ENCODE measurements at regions not wholly inside any gene's neighbourhood (a gene's known extent, or its start where the extent isn't known, plus 50 kb on each side); places are given as distances from the start of the nearest gene placed in this dataset.

DNA sequence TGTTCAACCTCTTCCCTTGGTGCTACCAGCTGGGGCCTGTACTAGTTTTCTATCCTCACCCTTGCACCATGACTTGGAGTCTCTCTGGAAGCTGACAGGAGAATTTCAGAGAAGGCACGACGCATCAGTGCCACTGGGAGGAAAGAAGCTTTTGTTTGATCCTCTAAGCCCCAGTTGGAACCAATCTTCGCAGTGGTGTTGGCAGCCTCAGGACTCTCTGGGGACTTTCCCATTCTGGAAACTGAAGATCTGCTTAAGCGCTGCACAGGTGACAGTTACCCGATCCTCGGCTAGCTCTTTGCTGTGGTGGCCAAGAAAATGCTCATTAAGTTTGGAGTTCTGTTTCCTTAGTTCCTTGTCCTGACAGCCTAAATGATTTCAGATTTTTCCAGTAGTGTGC, 222.3 kb downstream of the RHOU start:
- ChIA-PET CTCF (no interaction called here), POLR2A (no interaction called here)
- Mint-ChIP-seq H3K4me3 (no peak overlapping the region), H3K27me3 (peaks cover 0 to 13% (median 0%) of the 10 kb centered on the region in 5 donors), H3K27ac (peak overlapping the region in 1 of 9 donors; percentile 18), H3K9me3 (peaks cover 0 to 2% (median 0%) of the 10 kb centered on the region in 11 donors), H3K4me1 (peaks cover 0 to 12% (median 7%) of the 10 kb centered on the region in 7 donors), H3K36me3 (no peaks in the 10 kb centered on the region)
- Histone ChIP-seq H3K36me3 (ENCODE audit: control insufficient read depth in 2 of 3, insufficient read depth in 3 of 3, low read length in 3 of 3) (no peaks in the 10 kb centered on the region), H3K4me3 (ENCODE audit: low read length) (no peak overlapping the region), H3K4me1 (ENCODE audit: control insufficient read depth in 2 of 2, insufficient read depth in 2 of 2, low read length in 2 of 2) (no peaks in the 10 kb centered on the region), H3K9me3 (ENCODE audit: control insufficient read depth in 2 of 3, low read length in 3 of 3) (no peaks in the 10 kb centered on the region), H3K27ac (ENCODE audit: low read depth, low read length) (no peak overlapping the region), H3K27me3 (ENCODE audit: control insufficient read depth in 2 of 2, insufficient read depth in 2 of 2, low read length in 2 of 2) (no peaks in the 10 kb centered on the region)
- ATAC-seq, result no peak
- no peak for DNase-seq
- intact Hi-C loops (cut with micrococcal nuclease), result no loop called here

- Mint-ChIP-seq H3K9me3 (peaks cover 0 to 2% (median 0%) of the 10 kb centered on the region in 11 donors), H3K4me1 (peaks cover 0 to 10% (median 7%) of the 10 kb centered on the region in 7 donors), H3K27me3 (peaks cover 0 to 16% (median 0%) of the 10 kb centered on the region in 5 donors), H3K4me3 (no peak overlapping the region), H3K27ac (peak overlapping the region in 1 of 9 donors; percentile 18), H3K36me3 (no peaks in the 10 kb centered on the region)
- no peak overlapping the region for H3K27ac ChIP-seq (ENCODE audit: low read depth, low read length)
- H3K27me3 ChIP-seq (ENCODE audit: control insufficient read depth in 2 of 2, insufficient read depth in 2 of 2, low read length in 2 of 2), result no peaks in the 10 kb centered on the region
- intact Hi-C loops (cut with micrococcal nuclease), result no loop called here
- no peaks in the 10 kb centered on the region for H3K4me1 ChIP-seq (ENCODE audit: control insufficient read depth in 2 of 2, insufficient read depth in 2 of 2, low read length in 2 of 2)
- DNase-seq (no peak), ATAC-seq (no peak)
- CTCF ChIA-PET, result no interaction called here
- POLR2A ChIA-PET, result no interaction called here
- H3K4me3 ChIP-seq (ENCODE audit: low read length), result no peak overlapping the region
- no peaks in the 10 kb centered on the region for H3K9me3 ChIP-seq (ENCODE audit: control insufficient read depth in 2 of 3, low read length in 3 of 3)
- H3K36me3 ChIP-seq (ENCODE audit: control insufficient read depth in 2 of 3, insufficient read depth in 3 of 3, low read length in 3 of 3), result no peaks in the 10 kb centered on the region
These were observed 222.8 kb downstream of the RHOU start for GRCh38 chr1:228958121-228958520.

DNA sequence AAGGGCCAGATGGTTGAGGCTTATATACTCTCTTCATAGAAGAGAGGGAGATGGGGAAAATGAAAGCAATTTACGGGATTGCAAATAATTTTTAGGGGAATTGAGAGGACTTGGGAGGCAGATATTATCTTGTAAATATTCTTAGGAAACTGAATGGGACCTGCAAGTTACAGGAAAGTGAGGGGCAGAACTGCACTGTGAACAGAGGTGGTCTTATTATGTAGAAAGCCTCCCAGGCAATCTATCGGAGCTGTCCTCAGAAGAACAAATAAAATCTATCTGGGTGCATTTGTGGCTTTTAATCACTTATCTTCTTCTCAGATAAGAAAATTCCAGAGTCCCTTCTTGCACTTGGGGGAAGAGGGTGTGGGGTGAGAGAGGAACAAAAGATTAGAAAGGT, 223.5 kb downstream of the RHOU start:
- no peak overlapping the region for H3K4me3 ChIP-seq (ENCODE audit: low read length)
- no peak overlapping the region for H3K27ac ChIP-seq (ENCODE audit: low read depth, low read length)
- DNase-seq, result no peak
- no peaks in the 10 kb centered on the region for H3K4me1 ChIP-seq (ENCODE audit: control insufficient read depth in 2 of 2, insufficient read depth in 2 of 2, low read length in 2 of 2)
- H3K27me3 Mint-ChIP-seq, result peaks cover 0 to 19% (median 0%) of the 10 kb centered on the region in 5 donors
- peaks cover 0 to 9% (median 5%) of the 10 kb centered on the region in 7 donors for H3K4me1 Mint-ChIP-seq
- ATAC-seq, result no peak
- ChIA-PET CTCF (no interaction called here), POLR2A (no interaction called here)
- H3K9me3 ChIP-seq (ENCODE audit: control insufficient read depth in 2 of 3, low read length in 3 of 3), result no peaks in the 10 kb centered on the region
- H3K36me3 ChIP-seq (ENCODE audit: control insufficient read depth in 2 of 3, insufficient read depth in 3 of 3, low read length in 3 of 3), result no peaks in the 10 kb centered on the region
- no peak overlapping the region for H3K27ac Mint-ChIP-seq
- intact Hi-C loops (cut with micrococcal nuclease), result no loop called here
- no peaks in the 10 kb centered on the region for H3K27me3 ChIP-seq (ENCODE audit: control insufficient read depth in 2 of 2, insufficient read depth in 2 of 2, low read length in 2 of 2)
- no peak overlapping the region for H3K4me3 Mint-ChIP-seq
- no peaks in the 10 kb centered on the region for H3K36me3 Mint-ChIP-seq
- H3K9me3 Mint-ChIP-seq, result peaks cover 0 to 2% (median 0%) of the 10 kb centered on the region in 11 donors

DNA sequence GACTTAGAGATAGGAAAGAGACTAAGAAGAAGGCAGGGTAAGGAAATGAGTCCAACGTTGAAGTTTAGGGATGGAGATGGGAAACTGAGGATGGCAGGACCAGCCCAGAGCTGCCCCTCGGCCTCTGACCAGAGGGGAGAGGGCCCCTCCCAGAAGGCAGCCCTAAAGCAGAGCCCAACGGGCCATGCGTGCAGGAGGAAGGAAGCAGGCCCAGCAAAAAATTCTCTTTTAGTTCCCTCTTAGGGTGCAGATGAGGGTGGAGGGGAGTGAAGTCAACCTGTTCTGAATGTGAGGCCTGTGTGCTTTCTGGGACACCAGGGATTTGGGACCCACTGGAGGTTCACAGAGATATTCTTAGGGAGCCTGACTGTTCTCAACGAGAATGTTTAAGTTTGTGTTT, 225.4 kb downstream of the RHOU start:
- Mint-ChIP-seq H3K9me3 (peaks cover 0 to 2% (median 0%) of the 10 kb centered on the region in 11 donors), H3K36me3 (no peaks in the 10 kb centered on the region), H3K27ac (peak overlapping the region in 1 of 9 donors; percentile 9), H3K4me3 (no peak overlapping the region), H3K4me1 (no peaks in the 10 kb centered on the region), H3K27me3 (peaks cover 0 to 22% (median 0%) of the 10 kb centered on the region in 5 donors)
- CTCF ChIA-PET, result no interaction called here
- H3K27ac ChIP-seq (ENCODE audit: low read depth, low read length), result no peak overlapping the region
- ATAC-seq, result no peak
- no peaks in the 10 kb centered on the region for H3K27me3 ChIP-seq (ENCODE audit: control insufficient read depth in 2 of 2, insufficient read depth in 2 of 2, low read length in 2 of 2)
- H3K9me3 ChIP-seq (ENCODE audit: control insufficient read depth in 2 of 3, low read length in 3 of 3), result no peaks in the 10 kb centered on the region
- DNase-seq, result no peak
- no peaks in the 10 kb centered on the region for H3K4me1 ChIP-seq (ENCODE audit: control insufficient read depth in 2 of 2, insufficient read depth in 2 of 2, low read length in 2 of 2)
- H3K4me3 ChIP-seq (ENCODE audit: low read length), result no peak overlapping the region
- intact Hi-C loops (cut with micrococcal nuclease), result no loop called here
- POLR2A ChIA-PET, result no interaction called here
- no peaks in the 10 kb centered on the region for H3K36me3 ChIP-seq (ENCODE audit: control insufficient read depth in 2 of 3, insufficient read depth in 3 of 3, low read length in 3 of 3)

DNA sequence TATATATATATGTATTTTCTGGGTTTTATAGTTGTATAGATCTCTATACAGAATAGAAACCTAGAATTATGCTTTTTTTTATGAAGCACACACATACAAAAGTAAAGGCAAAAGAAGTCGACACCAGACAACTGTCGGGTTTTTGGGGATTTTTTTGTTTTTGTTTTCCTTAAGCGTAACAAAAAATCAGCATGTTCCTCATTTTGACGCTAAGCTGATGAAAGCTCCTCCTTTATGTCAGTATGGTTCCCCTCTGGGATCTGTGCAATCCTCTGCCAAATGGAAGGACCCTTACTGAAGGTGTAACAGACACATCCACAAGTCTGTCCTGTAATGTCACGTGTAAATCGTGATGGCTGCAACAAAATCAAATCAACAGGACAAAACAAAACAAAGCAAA, 226.2 kb downstream of the RHOU start:
- no peak for ATAC-seq
- no peak overlapping the region for H3K4me3 Mint-ChIP-seq
- CTCF ChIA-PET, result no interaction called here

GRCh38 chr1:228963795-228964177, 228.5 kb downstream of the RHOU start:
- no peak overlapping the region for H3K4me3 ChIP-seq (ENCODE audit: low read length)
- H3K36me3 ChIP-seq (ENCODE audit: control insufficient read depth in 2 of 3, insufficient read depth in 3 of 3, low read length in 3 of 3), result no peaks in the 10 kb centered on the region
- CTCF ChIA-PET, result no interaction called here
- Mint-ChIP-seq H3K4me1 (no peaks in the 10 kb centered on the region), H3K27ac (no peak overlapping the region), H3K27me3 (peaks cover 0 to 23% (median 0%) of the 10 kb centered on the region in 5 donors), H3K9me3 (peaks cover 0 to 2% (median 0%) of the 10 kb centered on the region in 11 donors), H3K4me3 (no peak overlapping the region), H3K36me3 (no peaks in the 10 kb centered on the region)
- no peak for ATAC-seq
- intact Hi-C loops (cut with micrococcal nuclease), result no loop called here
- H3K27me3 ChIP-seq (ENCODE audit: control insufficient read depth in 2 of 2, insufficient read depth in 2 of 2, low read length in 2 of 2), result no peaks in the 10 kb centered on the region
- no peak overlapping the region for H3K27ac ChIP-seq (ENCODE audit: low read depth, low read length)
- POLR2A ChIA-PET, result no interaction called here
- H3K9me3 ChIP-seq (ENCODE audit: control insufficient read depth in 2 of 3, low read length in 3 of 3), result no peaks in the 10 kb centered on the region
- H3K4me1 ChIP-seq (ENCODE audit: control insufficient read depth in 2 of 2, insufficient read depth in 2 of 2, low read length in 2 of 2), result no peaks in the 10 kb centered on the region
- DNase-seq, result no peak

More for the DNA sequence above, 226.2 kb downstream of the RHOU start:
- H3K36me3 ChIP-seq (ENCODE audit: control insufficient read depth in 2 of 3, insufficient read depth in 3 of 3, low read length in 3 of 3), result no peaks in the 10 kb centered on the region
- Mint-ChIP-seq H3K4me1 (no peaks in the 10 kb centered on the region), H3K27me3 (peaks cover 0 to 21% (median 0%) of the 10 kb centered on the region in 5 donors), H3K36me3 (no peaks in the 10 kb centered on the region), H3K9me3 (peaks cover 0 to 2% (median 0%) of the 10 kb centered on the region in 11 donors), H3K27ac (no peak overlapping the region)
- no peaks in the 10 kb centered on the region for H3K9me3 ChIP-seq (ENCODE audit: control insufficient read depth in 2 of 3, low read length in 3 of 3)
- intact Hi-C loops (cut with micrococcal nuclease), result no loop called here
- H3K27ac ChIP-seq (ENCODE audit: low read depth, low read length), result no peak overlapping the region
- H3K4me3 ChIP-seq (ENCODE audit: low read length), result no peak overlapping the region
- POLR2A ChIA-PET, result no interaction called here
- no peaks in the 10 kb centered on the region for H3K27me3 ChIP-seq (ENCODE audit: control insufficient read depth in 2 of 2, insufficient read depth in 2 of 2, low read length in 2 of 2)
- H3K4me1 ChIP-seq (ENCODE audit: control insufficient read depth in 2 of 2, insufficient read depth in 2 of 2, low read length in 2 of 2), result no peaks in the 10 kb centered on the region
- no peak for DNase-seq

GRCh38 chr1:228964178-228965089, 229.2 kb downstream of the RHOU start:
- ATAC-seq, result no peak
- Histone ChIP-seq H3K4me1 (ENCODE audit: control insufficient read depth in 2 of 2, insufficient read depth in 2 of 2, low read length in 2 of 2) (no peaks in the 10 kb centered on the region), H3K9me3 (ENCODE audit: control insufficient read depth in 2 of 3, low read length in 3 of 3) (no peaks in the 10 kb centered on the region), H3K36me3 (ENCODE audit: control insufficient read depth in 2 of 3, insufficient read depth in 3 of 3, low read length in 3 of 3) (no peaks in the 10 kb centered on the region), H3K4me3 (ENCODE audit: low read length) (no peak overlapping the region), H3K27ac (ENCODE audit: low read depth, low read length) (no peak overlapping the region), H3K27me3 (ENCODE audit: control insufficient read depth in 2 of 2, insufficient read depth in 2 of 2, low read length in 2 of 2) (no peaks in the 10 kb centered on the region)
- no peak for DNase-seq
- ChIA-PET POLR2A (no interaction called here), CTCF (interaction anchor here (0.5 kb wide), 1 partner anchor 228 kb away, joined by 7 read pairs; no protein-coding TSS in a partner anchor)
- intact Hi-C loops (cut with micrococcal nuclease), result no loop called here
- Mint-ChIP-seq H3K27me3 (peaks cover 0 to 23% (median 0%) of the 10 kb centered on the region in 5 donors), H3K27ac (no peak overlapping the region), H3K36me3 (no peaks in the 10 kb centered on the region), H3K4me3 (no peak overlapping the region), H3K4me1 (no peaks in the 10 kb centered on the region), H3K9me3 (peaks cover 0 to 2% (median 0%) of the 10 kb centered on the region in 11 donors)

All from naive thymus-derived CD4-positive, alpha-beta T cell (primary cell).